ENCODE measurements at regions not wholly inside any gene's neighbourhood (a gene's known extent, or its start where the extent isn't known, plus 50 kb on each side); places are given as distances from the start of the nearest gene placed in this dataset.

- TF ChIP-seq E2F6 (IDR thresholded peaks at IDR 0.05; ENCODE audit: borderline replicate concordance in 1 of 2, extremely low read depth in 1 of 2, insufficient read depth in 1 of 2, insufficient read length in 1 of 2, low read depth in 1 of 2, low read length in 1 of 2, poor library complexity in 1 of 2, severe bottlenecking in 1 of 2) (no peak), DIDO1 (tag; IDR thresholded peaks at IDR 0.05; ENCODE audit: low read depth) (no peak), SRSF1 (IDR thresholded peaks at IDR 0.05; ENCODE audit: low read depth, low read length) (no peak), TRIM28 (IDR thresholded peaks at IDR 0.05) (no peak), CTCF (IDR thresholded peaks at IDR 0.05 in 2 of 3, conservative IDR thresholded peaks at IDR 0.05 in 1 of 3; ENCODE audit: insufficient read depth in 2 of 3, low read depth in 1 of 3, low read length in 3 of 3) (no peak), ATF2 (CRISPR knock-in tag; IDR thresholded peaks at IDR 0.05) (no peak), HDAC2 (IDR thresholded peaks at IDR 0.05) (no peak), ELF1 (tag; IDR thresholded peaks at IDR 0.05) (no peak), CBX2 (IDR thresholded peaks at IDR 0.05; ENCODE audit: insufficient read depth, low read length, poor library complexity, severe bottlenecking) (no peak), FOSL1 (tag; conservative IDR thresholded peaks at IDR 0.05) (no peak), PTTG1 (tag; IDR thresholded peaks at IDR 0.05; ENCODE audit: low read depth) (no peak)
Observed at GRCh38 chr14:92248696-92249095, 74.3 kb upstream of the SLC24A4 start.

Data from K562 (cell line).